Occipital lobe (tissue), 2 donors: ENCODE measurements at regions not wholly inside any gene's neighbourhood (a gene's known extent, or its start where the extent isn't known, plus 50 kb on each side); places are given as distances from the start of the nearest gene placed in this dataset. TPM values are rescaled to one million over a fixed set of nuclear protein-coding genes. Genes with fewer than 3 reads are reported as not detected.

Experiments used
- DNase-seq: peaks from one replicate; lab custom pipeline; 2025; lab: John Stamatoyannopoulos, UW
- small RNA-seq: library from RNA; depleted of rRNA; stranded (forward); fragments of <200 nt; gene quantifications from one replicate; pipeline ENCODE3, GENCODE V24; 2014

GRCh38 chr7:131619336-131620305 lies 63.2 kb upstream of the PODXL start:
- no peak for DNase-seq

DNA sequence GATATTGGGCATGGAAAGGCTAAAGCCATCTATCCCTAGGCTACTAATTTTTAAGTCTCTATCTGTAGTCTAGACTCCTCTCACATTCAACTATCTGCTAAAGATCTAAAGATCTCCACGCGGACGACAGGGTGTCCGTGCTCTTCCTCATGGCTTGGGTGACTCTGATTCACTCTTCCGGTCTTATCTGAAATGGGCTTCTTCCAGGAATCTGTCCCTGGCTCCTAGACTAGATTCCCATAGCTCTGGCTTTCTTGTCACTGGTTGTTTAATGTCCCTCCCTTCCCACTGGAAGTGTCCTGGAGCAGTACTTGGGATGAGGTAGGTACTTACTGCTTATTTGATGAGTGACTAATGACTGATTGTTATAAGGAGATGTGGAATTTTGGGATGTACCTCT lies 62.0 kb upstream of the PODXL start:
- DNase-seq: no peak

DNA sequence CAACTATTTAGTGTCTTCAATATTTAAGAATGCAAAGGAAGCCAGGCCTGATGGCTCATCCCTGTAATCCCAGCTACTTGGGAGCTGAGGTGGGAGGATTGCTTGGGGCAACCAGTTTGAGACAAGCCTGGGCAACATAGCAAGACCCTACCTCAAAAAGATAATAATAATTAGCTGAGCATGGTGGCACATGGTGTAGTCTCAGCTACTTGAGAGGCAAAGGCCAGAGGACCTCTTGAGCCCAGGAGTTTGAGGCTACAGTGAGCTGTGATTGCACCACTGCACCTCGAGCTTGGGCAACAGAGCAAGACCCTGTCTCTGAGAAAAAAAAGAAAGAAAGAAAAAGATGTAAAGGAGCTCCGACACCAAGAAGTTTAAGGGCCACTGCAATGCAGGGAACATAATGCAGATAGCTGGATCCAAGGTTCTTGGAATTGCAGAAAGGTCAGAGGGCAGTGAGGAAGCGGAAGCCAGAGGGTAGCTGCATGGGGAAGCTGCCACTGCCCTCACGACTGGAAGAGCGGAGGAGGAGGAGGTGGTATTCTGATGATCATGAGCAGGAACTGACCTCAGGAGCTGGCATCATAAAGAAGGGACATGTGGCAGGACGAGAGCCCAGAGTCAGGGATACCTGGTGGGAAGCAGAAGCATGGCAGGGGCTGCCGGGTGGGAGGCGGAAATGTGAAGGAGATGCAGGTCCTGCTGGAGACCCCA lies 60.2 kb upstream of the PODXL start:
- DNase-seq: no peak

DNA sequence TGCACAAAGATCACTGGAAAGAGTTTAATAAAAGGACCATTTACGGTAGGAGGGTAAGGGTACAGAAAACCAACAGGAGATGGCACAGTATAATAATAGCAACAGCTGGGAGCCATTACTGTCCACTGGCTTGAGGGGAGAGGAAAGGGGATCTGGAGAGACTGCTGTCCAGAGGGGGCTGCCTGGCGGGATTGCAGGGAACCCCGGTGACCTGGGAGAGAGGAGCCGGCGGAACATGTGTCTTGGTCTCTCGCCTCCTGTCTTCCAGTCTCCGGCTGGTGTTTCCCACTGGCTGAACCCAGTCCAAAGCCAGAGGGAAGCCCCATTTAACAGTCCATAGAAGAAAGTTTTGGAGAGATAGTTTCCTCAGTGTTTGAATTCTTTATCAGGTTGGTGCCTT lies 57.5 kb upstream of the PODXL start:
- no peak for DNase-seq

GRCh38 chr7:131610007-131610406 lies 53.6 kb upstream of the PODXL start:
- DNase-seq: no peak

DNA sequence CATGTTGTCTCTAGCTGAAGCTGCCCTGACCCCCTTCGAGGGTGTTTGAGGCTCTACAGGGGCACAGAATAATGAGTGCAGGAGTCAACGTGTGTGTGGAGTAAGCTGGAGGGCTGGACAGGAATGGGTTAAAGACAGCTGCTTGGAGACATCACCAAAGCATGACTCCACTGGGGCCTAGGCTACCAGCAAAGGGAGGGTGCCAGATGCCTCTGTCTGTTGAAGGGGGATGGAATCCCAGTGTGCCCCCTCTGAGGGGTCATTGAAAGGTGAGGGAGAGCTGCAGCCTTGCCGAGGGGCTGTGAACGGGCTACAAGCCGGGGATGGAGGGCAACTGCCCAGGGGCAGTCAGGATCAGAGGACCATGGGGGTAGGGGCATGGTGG lies 51.7 kb upstream of the PODXL start:
- DNase-seq: no peak

DNA sequence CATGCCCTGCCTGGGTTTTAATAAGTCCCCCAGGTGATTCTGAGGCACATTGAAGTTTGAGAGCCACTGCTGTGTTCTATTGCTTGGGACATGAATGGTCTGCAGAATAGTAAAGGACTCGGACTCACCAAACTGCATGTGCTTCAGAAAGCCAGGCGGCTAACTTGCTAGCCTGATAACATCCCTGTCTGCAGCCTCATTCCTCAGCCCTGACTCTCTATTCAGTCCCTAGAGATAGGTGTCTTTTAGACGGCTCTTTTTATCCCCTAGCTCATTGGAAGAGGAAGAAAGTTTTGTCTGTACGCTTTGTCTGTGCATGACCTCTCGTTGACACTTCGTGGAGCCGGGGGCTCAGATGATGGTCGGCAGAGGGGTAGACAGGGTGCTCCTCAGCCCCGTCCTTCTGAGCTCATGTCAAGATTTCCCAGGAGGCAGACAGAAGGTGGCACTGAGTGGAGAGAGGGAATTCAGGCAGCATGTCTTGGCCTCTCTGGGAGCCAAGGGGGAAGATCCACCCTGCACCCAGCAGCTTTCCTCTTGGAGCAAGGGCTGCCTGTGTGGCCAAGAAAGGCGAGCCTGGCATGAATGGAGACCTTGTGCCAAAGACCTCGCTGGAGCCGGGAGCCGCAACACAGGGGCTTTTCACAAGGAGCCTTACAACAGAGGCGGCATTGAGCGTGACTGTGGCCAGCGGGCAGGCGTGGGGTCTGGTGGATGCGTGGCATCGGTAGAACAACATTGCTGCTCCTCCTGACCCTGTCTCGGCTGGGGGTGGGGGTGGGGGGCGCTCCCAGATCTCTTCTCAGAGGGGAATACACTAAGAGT lies 51.1 kb upstream of the PODXL start:
- DNase-seq: peak; percentile 42

- DNase-seq: no peak
Observed at GRCh38 chr7:131606346-131607290, 50.2 kb upstream of the PODXL start.

Small RNA genes in the stretch of these regions (small RNA-seq; reads per million reads assigned to genes)
- gene AC009518.3: not detected
